ENCODE measurements at regions not wholly inside any gene's neighbourhood (a gene's known extent, or its start where the extent isn't known, plus 50 kb on each side); places are given as distances from the start of the nearest gene placed in this dataset.

- H3K4me3 ChIP-seq (replicated peaks in 1 of 4; ENCODE audit: control extremely low read depth in 1 of 4, insufficient read depth in 1 of 4, low read depth in 3 of 4, low read length in 4 of 4) = no peak overlapping the region
- no peak overlapping the region for H3K27ac ChIP-seq (ENCODE audit: insufficient read depth, low read length)
- DNase-seq (ENCODE audit: low read depth in 2 of 2) = no peak
- H3K9ac ChIP-seq (ENCODE audit: insufficient read depth, low read length) = no peak overlapping the region
- no peaks in the 10 kb centered on the region for H3K36me3 ChIP-seq (ENCODE audit: control insufficient read depth, insufficient read depth, low read length)
- H3K79me2 ChIP-seq (ENCODE audit: control insufficient read depth, insufficient read depth, low read length) = no peaks in the 10 kb centered on the region
- no peak overlapping the region for H3K4me2 ChIP-seq (ENCODE audit: extremely low read depth, insufficient read depth, low read length)
- H4K20me1 ChIP-seq (ENCODE audit: control insufficient read depth, extremely low read depth, insufficient read depth, low read length) = no peaks in the 10 kb centered on the region
- no peaks in the 10 kb centered on the region for H3K27me3 ChIP-seq (ENCODE audit: control insufficient read depth, insufficient read depth, low read length)
- TF ChIP-seq EZH2 (IDR thresholded peaks at IDR 0.05; ENCODE audit: low read length, missing control alignments) = no peak
- TF ChIP-seq, protein P1, sequence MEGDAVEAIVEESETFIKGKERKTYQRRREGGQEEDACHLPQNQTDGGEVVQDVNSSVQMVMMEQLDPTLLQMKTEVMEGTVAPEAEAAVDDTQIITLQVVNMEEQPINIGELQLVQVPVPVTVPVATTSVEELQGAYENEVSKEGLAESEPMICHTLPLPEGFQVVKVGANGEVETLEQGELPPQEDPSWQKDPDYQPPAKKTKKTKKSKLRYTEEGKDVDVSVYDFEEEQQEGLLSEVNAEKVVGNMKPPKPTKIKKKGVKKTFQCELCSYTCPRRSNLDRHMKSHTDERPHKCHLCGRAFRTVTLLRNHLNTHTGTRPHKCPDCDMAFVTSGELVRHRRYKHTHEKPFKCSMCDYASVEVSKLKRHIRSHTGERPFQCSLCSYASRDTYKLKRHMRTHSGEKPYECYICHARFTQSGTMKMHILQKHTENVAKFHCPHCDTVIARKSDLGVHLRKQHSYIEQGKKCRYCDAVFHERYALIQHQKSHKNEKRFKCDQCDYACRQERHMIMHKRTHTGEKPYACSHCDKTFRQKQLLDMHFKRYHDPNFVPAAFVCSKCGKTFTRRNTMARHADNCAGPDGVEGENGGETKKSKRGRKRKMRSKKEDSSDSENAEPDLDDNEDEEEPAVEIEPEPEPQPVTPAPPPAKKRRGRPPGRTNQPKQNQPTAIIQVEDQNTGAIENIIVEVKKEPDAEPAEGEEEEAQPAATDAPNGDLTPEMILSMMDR (conservative IDR thresholded peaks at IDR 0.05 in 1 of 2, IDR thresholded peaks at IDR 0.05 in 1 of 2; ENCODE audit: low read depth in 1 of 2, low read length in 2 of 2) = no peak
- no peak overlapping the region for H2AFZ ChIP-seq (ENCODE audit: low read length)
- no peaks in the 10 kb centered on the region for H3K9me3 ChIP-seq (ENCODE audit: control insufficient read depth, insufficient read depth, low read depth, low read length)
- no peaks in the 10 kb centered on the region for H3K4me1 ChIP-seq (ENCODE audit: control insufficient read depth, extremely low read depth, insufficient read depth, low read length)
Observed at GRCh38 chr9:13502484-13502883, 223.0 kb upstream of the MPDZ start.

DNA sequence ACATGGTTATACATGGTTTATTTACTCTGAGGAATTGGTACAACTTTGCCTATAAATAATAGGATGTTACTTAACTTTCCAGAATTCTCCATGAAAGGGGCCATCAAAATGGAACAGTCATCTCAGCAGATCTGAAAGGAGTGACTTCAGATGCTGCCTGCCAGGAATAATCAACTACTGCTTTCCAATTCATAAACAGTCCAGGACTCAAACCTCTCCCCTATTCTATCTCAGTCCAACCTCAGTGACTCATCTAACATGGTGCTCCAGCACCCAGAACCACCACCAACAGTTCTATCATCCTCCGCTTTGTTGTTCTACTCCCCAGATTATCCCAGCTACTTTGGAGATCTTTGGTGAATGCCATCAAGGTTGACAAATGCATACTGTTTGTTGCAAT lies 221.5 kb upstream of the MPDZ start:
- Histone ChIP-seq H3K4me2 (ENCODE audit: extremely low read depth, insufficient read depth, low read length) (no peak overlapping the region), H3K4me3 (replicated peaks in 1 of 4; ENCODE audit: control extremely low read depth in 1 of 4, insufficient read depth in 1 of 4, low read depth in 3 of 4, low read length in 4 of 4) (no peak overlapping the region), H3K79me2 (ENCODE audit: control insufficient read depth, insufficient read depth, low read length) (no peaks in the 10 kb centered on the region), H3K27ac (ENCODE audit: insufficient read depth, low read length) (no peak overlapping the region), H3K4me1 (ENCODE audit: control insufficient read depth, extremely low read depth, insufficient read depth, low read length) (no peaks in the 10 kb centered on the region), H3K27me3 (ENCODE audit: control insufficient read depth, insufficient read depth, low read length) (no peaks in the 10 kb centered on the region), H4K20me1 (ENCODE audit: control insufficient read depth, extremely low read depth, insufficient read depth, low read length) (no peaks in the 10 kb centered on the region), H3K36me3 (ENCODE audit: control insufficient read depth, insufficient read depth, low read length) (no peaks in the 10 kb centered on the region), H3K9me3 (ENCODE audit: control insufficient read depth, insufficient read depth, low read depth, low read length) (no peaks in the 10 kb centered on the region), H3K9ac (ENCODE audit: insufficient read depth, low read length) (no peak overlapping the region), H2AFZ (ENCODE audit: low read length) (no peak overlapping the region)
- no peak for DNase-seq (ENCODE audit: low read depth in 2 of 2)
- TF ChIP-seq, protein P1 (conservative IDR thresholded peaks at IDR 0.05 in 1 of 2, IDR thresholded peaks at IDR 0.05 in 1 of 2; ENCODE audit: low read depth in 1 of 2, low read length in 2 of 2) = no peak
- no peak for TF ChIP-seq EZH2 (IDR thresholded peaks at IDR 0.05; ENCODE audit: low read length, missing control alignments)

- Histone ChIP-seq H2AFZ (ENCODE audit: low read length) (no peak overlapping the region), H3K4me2 (ENCODE audit: extremely low read depth, insufficient read depth, low read length) (no peak overlapping the region), H3K9ac (ENCODE audit: insufficient read depth, low read length) (no peak overlapping the region), H3K27ac (ENCODE audit: insufficient read depth, low read length) (no peak overlapping the region), H3K4me3 (replicated peaks in 1 of 4; ENCODE audit: control extremely low read depth in 1 of 4, insufficient read depth in 1 of 4, low read depth in 3 of 4, low read length in 4 of 4) (no peak overlapping the region), H3K9me3 (ENCODE audit: control insufficient read depth, insufficient read depth, low read depth, low read length) (no peaks in the 10 kb centered on the region), H3K79me2 (ENCODE audit: control insufficient read depth, insufficient read depth, low read length) (no peaks in the 10 kb centered on the region), H3K27me3 (ENCODE audit: control insufficient read depth, insufficient read depth, low read length) (no peaks in the 10 kb centered on the region), H3K36me3 (ENCODE audit: control insufficient read depth, insufficient read depth, low read length) (no peaks in the 10 kb centered on the region), H4K20me1 (ENCODE audit: control insufficient read depth, extremely low read depth, insufficient read depth, low read length) (no peaks in the 10 kb centered on the region), H3K4me1 (ENCODE audit: control insufficient read depth, extremely low read depth, insufficient read depth, low read length) (no peaks in the 10 kb centered on the region)
- TF ChIP-seq, protein P1 (conservative IDR thresholded peaks at IDR 0.05 in 1 of 2, IDR thresholded peaks at IDR 0.05 in 1 of 2; ENCODE audit: low read depth in 1 of 2, low read length in 2 of 2) = no peak
- TF ChIP-seq EZH2 (IDR thresholded peaks at IDR 0.05; ENCODE audit: low read length, missing control alignments) = no peak
- no peak for DNase-seq (ENCODE audit: low read depth in 2 of 2)
Observed at GRCh38 chr9:13500034-13500433, 220.5 kb upstream of the MPDZ start.
